Ishikawa (cell line): ENCODE measurements at regions not wholly inside any gene's neighbourhood (a gene's known extent, or its start where the extent isn't known, plus 50 kb on each side); places are given as distances from the start of the nearest gene placed in this dataset.

Experiments used
- CEBPB ChIP-seq: IDR thresholded peaks from 2 replicates; pipeline ENCODE4 v1.6.1; 2012
- CREB1 ChIP-seq: IDR thresholded peaks from 2 replicates; pipeline ENCODE4 v1.6.1; 2012; ENCODE audit warnings: low read depth
- EGR1 ChIP-seq: IDR thresholded peaks from 2 replicates; pipeline ENCODE4 v1.6.1; 2012
- EP300 ChIP-seq: IDR thresholded peaks from 2 replicates; pipeline ENCODE4 v1.6.1; 2012; ENCODE audit warnings: borderline replicate concordance
- FOXM1 ChIP-seq: IDR thresholded peaks from 2 replicates; pipeline ENCODE4 v1.6.1; 2012; ENCODE audit warnings: low read depth, borderline replicate concordance
- MAX ChIP-seq: IDR thresholded peaks from 2 replicates; pipeline ENCODE4 v1.6.1; 2012
- NFIC ChIP-seq: IDR thresholded peaks from 2 replicates; pipeline ENCODE4 v1.6.1; 2012
- RAD21 ChIP-seq: IDR thresholded peaks from 2 replicates; pipeline ENCODE4 v1.6.1; 2012; ENCODE audit warnings: low read depth
- REST ChIP-seq: IDR thresholded peaks from 2 replicates; pipeline ENCODE4 v1.6.1; 2012; ENCODE audit warnings: low read depth, mild to moderate bottlenecking
- TAF1 ChIP-seq: IDR thresholded peaks from 2 replicates; pipeline ENCODE4 v1.6.1; 2012; ENCODE audit warnings: low read depth, mild to moderate bottlenecking
- TCF12 ChIP-seq: IDR thresholded peaks from 2 replicates; pipeline ENCODE4 v1.6.1; 2012; ENCODE audit warnings: low read depth
- TEAD4 ChIP-seq: IDR thresholded peaks from 2 replicates; pipeline ENCODE4 v1.6.1; 2012
- USF1 ChIP-seq: IDR thresholded peaks from 2 replicates; pipeline ENCODE4 v1.6.1; 2012
- YY1 ChIP-seq: IDR thresholded peaks from 2 replicates; pipeline ENCODE4 v1.6.1; 2012; ENCODE audit warnings: low read depth
- ZBTB7A ChIP-seq: IDR thresholded peaks from 2 replicates; pipeline ENCODE4 v1.6.1; 2012; ENCODE audit warnings: low read depth

GRCh38 chr14:26319139-26319864, 278.5 kb downstream of the NOVA1 start:
- no peak for TF ChIP-seq NFIC
- no peak for TF ChIP-seq REST
- TF ChIP-seq ZBTB7A, result no peak
- no peak for TF ChIP-seq MAX
- no peak for TF ChIP-seq TEAD4
- TF ChIP-seq CEBPB, result no peak
- TF ChIP-seq EP300, result no peak
- no peak for TF ChIP-seq TCF12
- TF ChIP-seq TAF1, result no peak
- no peak for TF ChIP-seq CREB1
- no peak for TF ChIP-seq EGR1
- no peak for TF ChIP-seq YY1
- TF ChIP-seq FOXM1, result no peak

- no peak for TF ChIP-seq MAX
- TF ChIP-seq USF1, result no peak
- TF ChIP-seq YY1, result no peak
- no peak for TF ChIP-seq TAF1
- TF ChIP-seq EP300, result no peak
- TF ChIP-seq ZBTB7A, result no peak
- TF ChIP-seq FOXM1, result no peak
- no peak for TF ChIP-seq TEAD4
- no peak for TF ChIP-seq CREB1
- no peak for TF ChIP-seq EGR1
- TF ChIP-seq REST, result no peak
- TF ChIP-seq NFIC, result no peak
- TF ChIP-seq RAD21, result no peak
- no peak for TF ChIP-seq CEBPB
- TF ChIP-seq TCF12, result no peak
These were observed 293.8 kb downstream of the NOVA1 start for GRCh38 chr14:26304056-26304455.

- TF ChIP-seq YY1, result no peak
- TF ChIP-seq RAD21, result no peak
- TF ChIP-seq MAX, result no peak
- TF ChIP-seq TAF1, result no peak
- peak; percentile 59; the same call in 1 of the 2 replicates for TF ChIP-seq EP300
- no peak for TF ChIP-seq ZBTB7A
- no peak for TF ChIP-seq REST
- peak; percentile 47 for TF ChIP-seq TCF12
- peak; percentile 83 for TF ChIP-seq NFIC
- TF ChIP-seq CEBPB, result peak; percentile 19; the same call in 1 of the 2 replicates
These were observed 303.9 kb downstream of the NOVA1 start for GRCh38 chr14:26293909-26294308.

GRCh38 chr14:26289891-26290486, 307.8 kb downstream of the NOVA1 start:
- TF ChIP-seq RAD21, result no peak
- TF ChIP-seq FOXM1, result no peak
- no peak for TF ChIP-seq REST
- TF ChIP-seq EP300, result no peak
- TF ChIP-seq EGR1, result no peak
- TF ChIP-seq ZBTB7A, result no peak
- TF ChIP-seq CEBPB, result no peak
- no peak for TF ChIP-seq NFIC
- no peak for TF ChIP-seq TEAD4
